ENCODE measurements at regions not wholly inside any gene's neighbourhood (a gene's known extent, or its start where the extent isn't known, plus 50 kb on each side); places are given as distances from the start of the nearest gene placed in this dataset.
A peak's percentile ranks its signal among the peaks of the same experiment; 100 is the strongest.

- Mint-ChIP-seq H3K27ac (no peak overlapping the region), H3K27me3 (ENCODE audit: insufficient read depth) (peaks cover 1% of the 10 kb centered on the region; the same call in 1 of the 2 replicates), H3K36me3 (ENCODE audit: low read depth) (no peaks in the 10 kb centered on the region), H3K4me1 (ENCODE audit: low read depth) (peaks cover 37% of the 10 kb centered on the region), H3K9me3 (no peaks in the 10 kb centered on the region), H3K4me3 (no peak overlapping the region)
- DNase-seq, result no peak
- no peak for TF ChIP-seq CTCF (IDR thresholded peaks at IDR 0.05)
These were observed 826.3 kb upstream of the CDH2 start for GRCh38 chr18:29003194-29003593.

- no peak overlapping the region for H3K27ac Mint-ChIP-seq
- H3K9me3 Mint-ChIP-seq, result no peaks in the 10 kb centered on the region
- peaks cover 37% of the 10 kb centered on the region for H3K4me1 Mint-ChIP-seq (ENCODE audit: low read depth)
- H3K27me3 Mint-ChIP-seq (ENCODE audit: insufficient read depth), result peaks cover 1% of the 10 kb centered on the region; the same call in 1 of the 2 replicates
- no peak for TF ChIP-seq CTCF (IDR thresholded peaks at IDR 0.05)
- H3K4me3 Mint-ChIP-seq, result no peak overlapping the region; the same call in 1 of the 2 replicates
- no peaks in the 10 kb centered on the region for H3K36me3 Mint-ChIP-seq (ENCODE audit: low read depth)
- DNase-seq, result no peak
These were observed 825.8 kb upstream of the CDH2 start for GRCh38 chr18:29002747-29003146.

- Mint-ChIP-seq H3K4me3 (no peak overlapping the region), H3K36me3 (ENCODE audit: low read depth) (no peaks in the 10 kb centered on the region), H3K4me1 (ENCODE audit: low read depth) (peaks cover 29% of the 10 kb centered on the region), H3K27ac (no peak overlapping the region), H3K27me3 (ENCODE audit: insufficient read depth) (peaks cover 1% of the 10 kb centered on the region; the same call in 1 of the 2 replicates), H3K9me3 (no peaks in the 10 kb centered on the region)
- DNase-seq, result peak; percentile 1
- no peak for TF ChIP-seq CTCF (IDR thresholded peaks at IDR 0.05)
These were observed 822.8 kb upstream of the CDH2 start for GRCh38 chr18:28999726-29000125.

GRCh38 chr18:28995319-28995718 is 818.4 kb upstream of the CDH2 start:
- Mint-ChIP-seq H3K36me3 (ENCODE audit: low read depth) (no peaks in the 10 kb centered on the region), H3K4me1 (ENCODE audit: low read depth) (peaks cover 17% of the 10 kb centered on the region), H3K27ac (no peak overlapping the region), H3K4me3 (no peak overlapping the region), H3K27me3 (ENCODE audit: insufficient read depth) (no peaks in the 10 kb centered on the region), H3K9me3 (no peaks in the 10 kb centered on the region)
- no peak for DNase-seq
- TF ChIP-seq CTCF (IDR thresholded peaks at IDR 0.05), result peak; percentile 70

GRCh38 chr18:28984731-28985130 is 807.8 kb upstream of the CDH2 start:
- H3K27ac Mint-ChIP-seq, result no peak overlapping the region
- DNase-seq, result no peak
- peaks cover 12% of the 10 kb centered on the region for H3K4me1 Mint-ChIP-seq (ENCODE audit: low read depth)
- no peak overlapping the region for H3K4me3 Mint-ChIP-seq
- no peaks in the 10 kb centered on the region for H3K36me3 Mint-ChIP-seq (ENCODE audit: low read depth)
- no peak for TF ChIP-seq CTCF (IDR thresholded peaks at IDR 0.05)
- no peaks in the 10 kb centered on the region for H3K9me3 Mint-ChIP-seq
- no peaks in the 10 kb centered on the region for H3K27me3 Mint-ChIP-seq (ENCODE audit: insufficient read depth)

GRCh38 chr18:28974504-28974903 is 797.6 kb upstream of the CDH2 start:
- DNase-seq, result no peak
- Mint-ChIP-seq H3K4me1 (ENCODE audit: low read depth) (peaks cover 21% of the 10 kb centered on the region), H3K27ac (no peak overlapping the region), H3K36me3 (ENCODE audit: low read depth) (peaks cover 7% of the 10 kb centered on the region; the same call in 1 of the 2 replicates), H3K27me3 (ENCODE audit: insufficient read depth) (no peaks in the 10 kb centered on the region), H3K4me3 (no peak overlapping the region), H3K9me3 (peaks cover 7% of the 10 kb centered on the region)
- TF ChIP-seq CTCF (IDR thresholded peaks at IDR 0.05), result no peak

Measured in HFFc6 (cell line).